Activated CD4-positive, alpha-beta T cell treated with anti-CD3 and anti-CD28 coated beads, Interleukin-2, amount 50 U/mL, for 48 hours (primary cell): ENCODE measurements at regions not wholly inside any gene's neighbourhood (a gene's known extent, or its start where the extent isn't known, plus 50 kb on each side); places are given as distances from the start of the nearest gene placed in this dataset.
"Not testable (repeated sequence)": the region's sequence is repeated elsewhere in the genome, so short reads cannot be mapped to it uniquely, and the experiment has no call there.

ENCODE experiments used
- DNase-seq, 2 experiments: peaks; one replicate each; pipeline ENCODE4 v3.0.0-alpha.2; 2020

DNA sequence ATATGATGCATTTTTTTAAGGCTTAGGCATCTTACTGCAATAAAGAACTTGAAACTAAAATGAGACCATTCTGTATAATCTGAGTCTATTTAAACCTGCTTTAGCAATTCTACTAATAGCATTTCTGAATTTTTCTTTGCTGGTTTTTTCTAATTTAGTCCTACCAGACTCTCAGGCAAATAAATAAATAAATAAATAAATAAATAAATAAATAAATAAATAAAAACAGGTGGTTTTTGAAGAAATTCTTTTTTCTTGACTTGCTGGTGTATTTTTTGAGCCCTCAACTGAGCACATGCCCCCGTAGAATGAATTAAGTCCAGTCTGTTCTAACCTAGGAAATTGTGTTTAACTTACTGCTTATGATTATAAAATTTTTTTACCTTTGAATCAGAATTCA, 134.7 kb upstream of the FOXP2 start:
- DNase-seq: no peak

DNA sequence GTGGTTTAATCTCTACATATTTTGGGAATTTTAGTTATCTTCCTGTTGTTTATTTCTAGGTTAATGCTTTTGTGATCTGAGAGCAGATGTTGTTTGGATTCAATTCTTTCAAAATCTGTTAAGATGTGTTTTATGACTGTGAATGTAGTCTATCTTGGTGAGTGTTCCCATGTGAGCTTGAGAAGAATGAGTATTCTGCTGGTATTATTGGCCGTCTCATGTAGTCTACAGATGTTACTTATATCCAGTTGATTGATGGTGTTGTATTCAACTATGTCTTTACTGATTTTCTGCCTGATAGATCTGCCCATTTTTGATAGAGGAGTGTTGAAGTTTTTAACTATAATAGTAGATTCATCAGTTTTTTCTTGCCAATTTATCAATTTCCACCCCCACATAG, 141.4 kb upstream of the FOXP2 start:
- no peak for DNase-seq

DNA sequence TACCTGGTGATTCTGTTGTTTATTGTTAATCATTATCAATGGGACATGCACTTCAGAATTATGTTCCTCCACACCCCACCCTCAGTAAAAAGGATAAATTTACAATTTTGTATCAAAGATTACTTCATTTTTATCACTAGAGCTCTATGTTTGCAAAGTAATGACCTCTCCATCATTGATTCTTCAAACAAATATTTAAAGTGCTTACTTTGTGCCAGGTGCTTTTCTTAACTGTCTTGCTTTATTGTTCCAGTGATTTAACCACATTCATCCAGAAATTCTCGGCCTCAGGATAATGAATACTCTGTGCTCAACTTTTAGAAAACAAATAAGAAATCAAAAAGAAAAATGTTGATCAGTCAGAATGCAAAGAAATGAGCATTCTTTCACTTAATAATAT, 144.9 kb upstream of the FOXP2 start:
- no peak for DNase-seq

DNA sequence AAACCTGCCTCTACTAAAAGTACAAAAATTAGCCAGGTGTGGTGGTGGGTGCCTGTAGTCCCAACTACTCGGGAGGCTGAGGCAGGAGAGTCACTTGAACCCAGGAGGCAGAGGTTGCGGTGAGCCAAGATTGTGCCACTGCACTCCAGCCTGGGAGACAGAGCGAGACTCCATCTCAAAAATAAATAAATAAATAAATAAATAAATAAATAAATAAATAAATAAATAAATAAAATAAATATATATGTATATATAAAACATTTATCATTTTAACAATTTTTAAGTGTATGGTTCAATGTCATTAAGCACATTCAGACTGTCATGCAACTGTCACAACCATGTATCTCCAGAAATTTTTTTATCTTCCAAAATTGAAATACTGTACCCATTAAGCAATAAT, 147.1 kb upstream of the FOXP2 start:
- not testable (repeated sequence) for DNase-seq

DNA sequence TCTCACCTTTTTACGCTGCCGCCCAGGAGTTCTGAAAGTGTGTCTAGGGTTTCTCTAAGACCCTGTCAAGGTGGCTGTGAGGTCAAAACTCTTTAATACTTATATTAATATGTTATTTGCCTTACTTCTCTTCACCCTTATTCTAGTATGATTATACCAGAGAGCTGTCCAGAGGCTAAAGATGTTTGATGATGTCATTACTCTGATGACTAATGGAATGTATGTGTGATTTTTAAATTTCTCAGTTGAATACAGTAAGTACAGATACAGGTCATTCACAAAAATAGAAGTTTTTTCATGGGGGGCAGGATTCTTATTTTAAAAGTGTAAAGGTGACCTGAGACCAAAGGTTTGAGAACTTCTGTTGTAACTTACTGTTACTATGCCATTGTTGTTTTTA, 150.6 kb upstream of the FOXP2 start:
- DNase-seq: no peak

DNA sequence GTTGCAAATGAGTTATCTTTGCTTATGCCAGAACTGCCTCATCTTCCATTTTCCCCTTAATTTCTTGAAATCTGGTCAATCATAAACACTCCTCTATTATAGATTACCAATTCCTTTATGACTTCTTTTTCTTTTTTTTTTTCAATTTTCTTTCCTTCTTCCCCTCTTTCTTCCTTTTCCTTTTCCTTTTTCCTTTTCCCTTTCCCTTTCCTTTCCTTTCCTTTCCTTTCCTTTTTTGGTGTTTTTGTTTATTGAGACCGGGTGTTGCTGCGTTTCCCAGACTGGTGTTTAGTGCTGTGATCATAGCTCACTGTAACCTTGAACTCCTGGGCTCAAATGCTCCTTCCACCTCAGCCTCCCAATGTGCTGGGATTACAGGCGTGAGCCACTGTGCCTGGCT, 151.4 kb upstream of the FOXP2 start:
- no peak for DNase-seq

DNA sequence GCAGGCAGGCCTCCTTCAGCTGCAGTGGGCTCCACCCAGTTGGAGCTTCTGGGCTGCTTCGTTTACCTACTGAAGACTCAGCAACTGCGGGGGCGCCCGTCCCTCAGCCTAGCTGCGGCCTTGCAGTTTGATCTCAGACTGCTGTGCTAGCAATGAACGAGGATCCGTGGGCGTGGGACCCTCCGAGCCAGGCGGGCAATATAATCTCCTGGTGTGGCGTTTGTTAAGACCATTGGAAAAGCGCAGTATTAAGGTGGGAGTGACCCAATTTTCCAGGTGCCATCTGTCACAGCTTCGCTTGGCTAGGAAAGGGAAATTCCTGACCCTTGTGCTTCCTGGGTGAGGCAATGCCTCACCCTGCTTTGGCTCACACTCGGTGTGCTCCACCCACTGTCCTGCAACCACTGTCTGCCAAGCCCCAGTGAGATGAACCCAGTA, 159.2 kb upstream of the FOXP2 start:
- no peak for DNase-seq

DNA sequence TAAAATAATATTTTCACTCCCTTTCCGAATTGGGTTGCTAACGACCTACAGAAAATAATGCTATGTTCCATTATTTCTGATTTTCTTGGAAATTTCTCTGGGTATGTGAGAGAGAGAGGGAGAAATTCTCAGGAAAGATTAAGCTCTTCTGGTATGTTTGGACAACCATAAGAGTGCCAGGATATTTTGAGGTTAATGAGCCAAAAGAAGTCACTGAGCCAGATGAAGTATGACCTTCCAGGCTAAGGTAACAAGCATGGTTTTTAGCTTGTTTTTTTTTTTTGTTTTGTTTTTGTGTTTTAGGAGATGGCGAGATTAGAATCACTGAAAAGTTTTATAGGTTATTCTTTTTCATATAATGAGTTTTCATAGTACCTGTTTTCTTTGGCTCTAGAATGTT, 171.0 kb upstream of the FOXP2 start:
- DNase-seq: no peak

DNA sequence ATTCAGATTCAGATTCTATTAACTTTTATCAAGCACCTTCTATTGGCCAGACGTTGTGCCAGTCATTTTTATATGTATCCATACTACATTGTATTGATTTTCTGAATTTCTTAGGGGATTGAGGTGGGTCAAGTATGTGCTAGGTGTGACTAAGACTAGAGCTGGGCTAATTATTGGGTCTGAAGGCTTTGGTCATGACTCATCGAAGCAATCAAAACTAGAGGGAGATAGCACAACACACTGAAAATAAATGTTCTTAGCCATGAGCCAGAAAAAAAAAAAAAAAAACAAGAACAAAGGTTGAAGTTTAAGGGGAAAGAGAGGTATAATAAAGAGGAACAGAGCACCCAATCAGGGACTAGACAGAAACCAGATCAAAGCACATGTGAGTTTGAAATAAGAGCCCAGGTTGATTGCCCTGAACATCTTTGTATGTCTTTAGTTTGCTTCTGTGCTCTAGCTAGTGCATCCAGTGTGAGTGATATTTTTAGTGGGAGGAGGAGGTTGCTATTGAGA, 171.6 kb upstream of the FOXP2 start:
- no peak for DNase-seq

DNA sequence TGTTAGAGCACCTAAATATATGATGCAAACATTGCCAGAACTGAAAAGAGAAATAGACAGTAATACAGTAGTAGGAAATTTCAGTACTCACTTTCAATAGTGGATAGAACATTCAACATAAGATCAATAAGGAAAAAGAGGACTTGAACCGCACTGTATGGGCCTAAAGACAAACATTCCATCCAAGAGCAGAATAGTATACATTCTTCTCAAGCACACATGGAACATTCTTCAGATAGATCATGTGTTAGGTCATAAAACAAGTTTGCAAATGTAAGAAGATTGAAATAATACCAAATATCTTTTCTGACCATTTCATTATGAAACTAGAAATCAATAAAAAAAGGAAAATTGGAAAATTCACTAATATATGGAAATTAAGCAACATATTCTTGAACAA, 185.4 kb upstream of the FOXP2 start:
- DNase-seq: no peak

DNA sequence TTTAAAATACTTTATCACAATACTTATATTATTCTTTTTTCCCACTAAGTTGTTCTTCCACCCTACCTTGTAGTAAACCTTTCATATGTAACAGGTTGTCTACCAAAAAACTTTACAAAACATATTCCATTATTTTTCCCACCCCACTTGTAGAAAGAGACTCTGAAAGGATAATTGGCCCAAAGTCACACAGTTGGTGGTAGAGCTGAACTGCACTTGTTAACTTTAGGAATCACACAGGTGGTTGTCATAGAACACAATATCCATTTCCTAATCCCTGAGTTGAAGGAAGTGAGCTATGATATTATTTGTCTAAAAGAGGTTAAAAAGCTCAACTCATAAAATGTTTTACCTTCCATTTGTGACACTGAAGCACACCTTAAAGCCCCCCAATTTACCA, 188.8 kb upstream of the FOXP2 start:
- DNase-seq: no peak

DNA sequence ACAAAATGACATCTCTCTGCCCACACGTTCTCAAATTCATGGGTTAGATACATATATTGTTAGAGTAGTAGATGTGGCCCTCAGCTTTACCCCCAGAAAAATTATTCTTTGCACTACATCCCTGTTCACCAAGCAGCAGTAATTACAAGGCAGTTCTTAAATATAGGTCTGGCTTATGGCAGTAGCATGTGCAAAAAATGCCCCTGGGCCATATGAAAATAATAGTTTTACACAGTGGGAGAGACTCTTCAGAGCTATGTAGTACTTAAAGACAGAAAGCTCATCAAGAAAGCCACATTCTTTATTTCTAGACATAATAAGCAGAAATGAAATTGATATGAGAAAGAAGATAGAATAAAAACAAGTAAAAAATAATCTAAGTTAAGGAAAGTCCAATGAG, 196.3 kb upstream of the FOXP2 start:
- DNase-seq: no peak

DNA sequence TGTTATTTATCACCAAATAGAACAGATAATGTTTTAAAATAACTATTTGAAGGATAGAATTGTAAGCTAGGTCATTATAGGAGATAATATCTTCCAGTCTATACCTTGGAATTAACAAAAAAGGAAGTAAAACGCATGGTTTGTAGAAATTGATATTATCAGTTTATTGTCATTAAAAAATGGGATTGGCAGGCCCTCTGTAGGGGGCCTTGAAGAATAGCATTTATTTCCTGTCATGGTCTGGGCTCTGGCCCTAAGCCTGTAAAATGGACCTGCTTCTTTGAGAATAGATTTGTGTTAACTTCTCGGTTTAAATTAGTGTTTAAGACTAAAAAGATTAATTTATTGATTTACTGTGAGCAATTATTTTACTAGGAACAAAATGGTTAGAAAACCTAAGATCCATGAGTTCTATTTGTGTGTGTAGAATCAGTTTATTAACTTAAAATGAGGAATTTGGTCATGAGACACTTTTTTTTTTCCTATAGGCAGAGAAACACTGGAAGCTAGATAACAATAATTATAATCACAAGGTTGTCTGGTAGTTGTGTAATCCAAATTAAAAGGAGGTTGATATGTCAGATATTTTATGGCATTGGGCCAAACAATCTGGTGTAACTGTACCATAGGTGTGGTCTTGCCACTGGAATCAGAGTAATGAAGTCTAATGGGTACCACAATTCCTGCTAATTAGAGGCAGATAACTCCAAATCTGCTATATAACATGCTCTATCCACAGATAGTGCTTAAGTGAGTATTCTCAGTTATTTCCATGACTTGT, 197.4 kb upstream of the FOXP2 start:
- no peak for DNase-seq

DNA sequence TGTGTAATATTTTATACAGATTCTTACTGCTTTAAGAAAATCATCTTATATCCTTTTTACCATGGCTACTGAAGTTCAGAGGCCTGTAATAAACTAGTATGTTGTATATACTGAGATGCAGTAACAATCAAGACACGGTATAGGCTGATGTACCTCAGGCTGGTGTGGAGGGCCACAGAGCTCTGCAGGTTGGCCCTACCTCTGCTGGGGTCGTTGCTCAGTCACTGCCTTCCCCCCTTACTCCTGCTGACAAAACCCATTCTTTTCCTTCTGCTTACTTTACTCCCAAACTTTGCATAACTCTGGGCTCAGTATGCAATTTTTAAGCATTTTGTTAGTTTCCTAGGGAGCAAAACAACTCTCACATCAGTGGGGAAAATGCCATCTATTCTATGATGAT, 200.1 kb upstream of the FOXP2 start:
- no peak for DNase-seq

DNA sequence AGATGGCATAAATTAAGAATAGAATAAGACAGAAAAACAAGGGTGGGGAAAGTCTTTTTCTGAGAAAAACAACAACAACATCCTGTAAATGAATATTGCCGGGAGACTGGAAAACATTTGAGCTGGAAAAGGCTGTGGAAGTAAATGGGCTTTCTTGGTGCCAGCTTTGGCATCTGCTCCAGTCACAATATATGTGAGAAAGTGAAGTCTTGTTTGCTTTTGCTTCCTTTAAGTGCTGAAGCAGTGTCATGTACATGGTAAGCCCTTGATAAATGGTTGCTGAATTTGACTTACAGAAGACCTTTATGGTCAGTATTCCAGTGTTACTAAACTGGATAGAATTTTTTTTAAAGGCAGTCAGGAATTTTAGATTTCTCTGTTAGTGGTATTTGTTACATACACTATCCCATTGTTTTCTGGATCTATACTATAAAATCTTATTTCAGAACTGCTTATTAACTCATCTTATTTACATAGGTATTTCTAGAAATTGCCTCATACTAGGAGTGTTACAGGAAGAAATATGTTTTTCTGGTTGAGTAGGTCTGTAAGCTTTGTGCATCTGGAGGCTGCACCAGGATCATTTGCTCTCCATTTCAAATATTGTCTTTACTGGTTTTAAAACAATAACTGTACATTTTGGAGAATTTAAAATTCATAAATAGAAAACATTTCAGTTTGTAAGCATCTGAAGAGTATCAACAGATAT, 201.7 kb upstream of the FOXP2 start:
- no peak for DNase-seq

DNA sequence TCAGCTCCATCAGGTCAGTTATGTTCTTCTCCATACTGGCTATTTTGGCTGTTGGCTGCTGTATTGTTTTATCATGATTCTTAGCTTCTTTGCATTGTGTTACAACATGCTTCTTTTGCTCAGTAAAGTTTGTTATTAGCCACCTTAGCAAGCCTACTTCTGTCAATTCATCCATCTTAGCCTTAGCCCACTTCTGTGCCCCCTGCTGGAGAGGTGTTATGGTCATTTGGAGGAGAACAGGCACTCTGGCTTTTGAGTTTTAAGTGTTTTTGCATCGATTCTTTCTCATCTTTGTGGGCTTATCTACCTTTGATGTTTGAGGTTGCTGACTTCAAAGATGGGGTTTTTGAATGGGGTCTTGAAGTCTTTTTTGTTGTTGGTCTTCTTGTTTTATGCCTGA, 204.6 kb upstream of the FOXP2 start:
- no peak for DNase-seq

DNA sequence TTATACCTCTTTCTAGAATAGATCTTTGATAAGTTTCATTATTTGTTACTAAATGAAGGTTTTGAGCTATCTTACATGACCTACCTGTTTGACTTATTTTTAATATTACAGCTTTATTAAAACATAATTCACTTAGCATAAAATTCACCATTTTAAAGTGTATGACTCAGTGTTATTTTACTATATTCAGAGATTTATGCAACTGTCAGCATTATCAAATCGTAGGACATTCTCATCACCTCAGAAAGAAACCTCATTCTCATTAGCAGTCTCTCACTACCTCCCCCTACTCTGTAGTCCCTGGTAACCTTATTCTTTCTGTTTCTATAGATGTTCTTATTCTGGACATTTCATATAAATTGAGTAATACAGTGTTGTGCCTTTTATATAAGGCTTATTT, 207.9 kb upstream of the FOXP2 start:
- DNase-seq: no peak

DNA sequence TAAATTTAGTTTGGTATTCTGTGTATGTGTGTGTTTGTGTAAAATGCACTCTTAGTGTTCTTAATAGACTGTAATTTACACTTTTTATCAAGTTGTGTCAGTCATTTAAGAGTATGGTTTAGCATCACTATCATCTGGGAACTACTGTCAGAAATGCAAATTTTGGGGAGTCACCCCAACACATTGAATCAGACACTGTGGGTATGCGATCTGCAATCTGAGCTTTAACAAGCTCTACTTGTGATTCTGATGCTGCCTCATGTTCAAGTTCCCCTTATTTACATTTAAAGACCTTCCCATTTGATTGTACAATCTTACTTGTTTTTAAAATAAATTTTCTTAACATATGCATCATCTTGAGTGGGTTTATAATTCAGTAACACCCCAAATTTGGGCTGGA, 218.1 kb upstream of the FOXP2 start:
- no peak for DNase-seq

DNA sequence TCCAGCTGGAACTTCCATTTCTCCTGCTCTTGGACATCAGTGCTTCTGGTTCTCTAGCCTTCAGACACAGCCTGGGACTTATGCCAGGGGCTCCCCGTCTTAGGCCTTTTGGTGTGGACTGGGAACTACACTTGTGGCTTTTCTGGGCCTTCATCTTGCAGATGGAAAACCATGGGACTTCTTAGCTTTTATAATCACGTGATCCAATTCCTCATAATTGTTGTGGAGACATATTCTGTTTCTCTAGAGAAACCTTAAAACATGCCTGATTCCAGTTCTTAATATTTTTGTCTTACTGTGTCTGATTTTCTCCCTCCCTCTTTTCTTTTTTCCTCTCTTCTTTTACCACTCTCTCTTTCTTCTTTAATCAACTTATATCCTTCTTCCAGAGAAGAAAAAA, 224.2 kb upstream of the FOXP2 start:
- no peak for DNase-seq

DNA sequence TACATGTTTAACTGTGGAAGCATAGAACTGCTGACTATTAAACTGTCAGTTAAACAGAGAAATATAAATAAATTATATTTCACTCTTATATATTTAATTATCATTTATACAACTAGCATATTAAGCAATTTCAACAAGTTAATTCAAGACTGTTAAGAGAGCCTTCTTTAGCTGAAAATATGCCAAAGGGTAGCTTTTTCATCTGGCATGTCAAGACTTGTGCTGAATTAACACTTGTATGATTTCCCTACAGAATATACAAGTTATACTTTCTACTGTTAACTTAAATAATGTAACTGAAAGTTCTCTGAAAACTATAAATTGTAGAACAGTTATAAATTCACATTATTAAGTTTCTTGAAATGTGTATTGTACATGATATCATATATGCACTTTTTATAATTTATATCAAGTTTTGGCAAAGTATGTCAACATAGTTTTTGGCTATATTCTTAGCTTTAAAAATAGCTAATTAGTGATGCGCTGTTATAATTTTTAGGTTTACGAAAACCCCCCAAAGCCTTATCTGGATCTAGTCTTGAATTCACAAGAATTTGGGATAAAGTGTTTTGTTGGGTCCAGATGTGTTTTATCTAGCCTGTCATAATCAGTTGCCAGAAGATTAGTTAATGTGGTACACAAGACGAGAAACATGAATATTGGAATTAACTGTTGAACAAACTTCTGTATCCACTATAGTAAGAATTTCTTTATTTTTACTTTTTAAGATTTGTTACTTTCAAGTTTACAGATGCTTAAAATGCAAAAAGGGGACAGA, 231.1 kb upstream of the FOXP2 start:
- no peak for DNase-seq

DNA sequence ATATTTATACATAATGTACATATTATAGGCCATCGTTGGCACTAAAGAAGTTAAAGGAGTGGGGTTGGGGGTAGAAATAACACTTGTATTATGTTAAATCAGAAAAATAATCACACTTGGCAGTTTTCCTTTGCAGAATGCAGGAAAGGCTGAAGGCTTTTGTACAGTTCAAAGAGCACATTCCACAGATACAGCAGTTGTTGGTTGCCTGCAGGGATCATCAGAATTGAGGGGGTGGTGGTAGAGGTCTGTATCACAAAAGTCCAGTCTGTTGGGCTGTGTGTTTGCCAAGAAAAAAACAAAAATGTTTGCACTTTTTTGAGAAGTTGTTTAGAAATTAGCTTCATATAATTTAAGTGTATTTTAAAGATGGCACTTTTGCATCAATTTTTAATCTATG, 231.8 kb upstream of the FOXP2 start:
- no peak for DNase-seq

DNA sequence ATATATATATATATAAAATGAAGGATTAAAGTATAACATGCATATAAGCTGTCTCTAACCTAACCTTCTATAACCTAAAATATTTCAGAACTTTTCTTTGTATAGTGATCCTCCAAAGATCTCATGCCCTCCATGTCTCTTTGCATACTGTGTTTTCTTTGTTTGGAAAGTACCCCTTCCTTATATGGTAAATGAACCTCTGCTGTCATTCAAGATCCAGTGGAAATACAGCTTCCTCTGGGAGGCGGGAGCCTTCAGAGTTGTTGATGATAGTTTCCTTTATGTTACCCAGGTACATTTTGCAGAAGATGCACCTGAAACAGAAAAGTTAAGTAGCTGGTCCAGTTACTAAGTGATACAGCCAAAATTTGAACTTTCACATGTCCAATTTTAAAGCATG, 233.3 kb upstream of the FOXP2 start:
- no peak for DNase-seq

DNA sequence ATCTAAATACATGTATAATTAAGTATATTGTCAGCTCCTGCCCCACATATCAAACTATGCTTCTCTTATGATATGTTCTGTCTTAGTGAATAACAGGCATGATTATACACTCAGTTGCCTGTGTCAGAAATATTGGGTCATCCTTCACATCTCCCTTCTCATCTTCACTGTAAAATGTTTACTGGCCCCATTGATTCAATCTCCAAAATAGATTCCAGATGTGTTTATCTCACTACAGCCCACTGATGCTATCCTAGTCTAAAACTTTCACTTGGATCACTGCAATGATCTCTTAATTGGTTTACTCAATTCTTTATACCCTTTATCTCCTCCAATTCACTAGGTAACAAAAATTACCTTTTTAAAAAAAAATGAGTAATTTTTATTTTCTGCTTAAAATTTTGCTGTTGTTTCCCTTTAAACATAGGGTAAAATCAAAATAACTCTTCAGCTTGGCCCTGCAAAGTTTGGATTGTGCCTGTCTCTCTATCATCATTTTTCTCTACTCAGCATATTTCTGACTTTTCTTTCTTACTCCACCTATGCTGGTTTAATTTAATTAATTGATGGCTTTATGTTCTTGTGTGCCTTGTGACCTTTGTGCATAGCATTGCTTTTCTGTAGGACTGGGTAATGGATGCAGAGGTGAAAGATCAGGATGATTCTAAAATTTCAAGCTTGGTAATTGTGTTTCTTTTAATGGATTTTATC, 233.9 kb upstream of the FOXP2 start:
- DNase-seq: no peak
